Stimulated activated memory B cell treated with anti-CD40 and anti-IgM and Interleukin-4, amounts not matched to agents 10 μg/mL and 1 μg/mL and 100 μg/mL, for 72 hours (primary cell): ENCODE measurements at regions not wholly inside any gene's neighbourhood (a gene's known extent, or its start where the extent isn't known, plus 50 kb on each side); places are given as distances from the start of the nearest gene placed in this dataset.
"Not testable (repeated sequence)": the region's sequence is repeated elsewhere in the genome, so short reads cannot be mapped to it uniquely, and the experiment has no call there.

ENCODE experiments used
- ATAC-seq: fragments of 150-1000 bp; cut with Tn5 transposase; 2 replicates; pipeline ENCODE4 v1.10.0; 2021
- H3K27ac Mint-ChIP-seq: one replicate; pipeline ENCODE4 v1.8.0; 2022; ENCODE audit warnings: mild to moderate bottlenecking, mixed read lengths
- H3K27me3 Mint-ChIP-seq: one replicate; pipeline ENCODE4 v1.8.0; 2022; ENCODE audit warnings: mixed read lengths
- H3K36me3 Mint-ChIP-seq: one replicate; pipeline ENCODE4 v1.8.0; 2022; ENCODE audit warnings: mixed read lengths
- H3K4me1 Mint-ChIP-seq: one replicate; pipeline ENCODE4 v1.8.0; 2022; ENCODE audit warnings: mixed read lengths
- H3K4me3 Mint-ChIP-seq: one replicate; pipeline ENCODE4 v1.8.0; 2022; ENCODE audit warnings: mild to moderate bottlenecking, moderate library complexity, mixed read lengths
- H3K9me3 Mint-ChIP-seq: one replicate; pipeline ENCODE4 v1.8.0; 2022; ENCODE audit warnings: mixed read lengths

- Mint-ChIP-seq H3K9me3 (no peaks in the 10 kb centered on the region), H3K4me3 (no peak overlapping the region), H3K27ac (no peak overlapping the region), H3K36me3 (no peaks in the 10 kb centered on the region), H3K4me1 (no peaks in the 10 kb centered on the region), H3K27me3 (no peaks in the 10 kb centered on the region)
- ATAC-seq, result no peak
These were observed 198.7 kb downstream of the KCNJ2 start for GRCh38 chr17:70368011-70368410.

- Mint-ChIP-seq H3K36me3 (no peaks in the 10 kb centered on the region), H3K4me1 (no peaks in the 10 kb centered on the region), H3K27ac (no peak overlapping the region), H3K4me3 (no peak overlapping the region), H3K9me3 (peaks cover 4% of the 10 kb centered on the region), H3K27me3 (no peaks in the 10 kb centered on the region)
- ATAC-seq, result no peak
These were observed 200.1 kb downstream of the KCNJ2 start for GRCh38 chr17:70369391-70369790.

- no peaks in the 10 kb centered on the region for H3K27me3 Mint-ChIP-seq
- H3K27ac Mint-ChIP-seq, result no peak overlapping the region
- peaks cover 4% of the 10 kb centered on the region for H3K9me3 Mint-ChIP-seq
- no peaks in the 10 kb centered on the region for H3K36me3 Mint-ChIP-seq
- no peaks in the 10 kb centered on the region for H3K4me1 Mint-ChIP-seq
- H3K4me3 Mint-ChIP-seq, result no peak overlapping the region
- ATAC-seq, result no peak
These were observed 201.5 kb downstream of the KCNJ2 start for GRCh38 chr17:70370816-70371215.

GRCh38 chr17:70373369-70373768 is 204.0 kb downstream of the KCNJ2 start:
- no peaks in the 10 kb centered on the region for H3K36me3 Mint-ChIP-seq
- H3K4me1 Mint-ChIP-seq, result no peaks in the 10 kb centered on the region
- no peak overlapping the region for H3K27ac Mint-ChIP-seq
- H3K4me3 Mint-ChIP-seq, result no peak overlapping the region
- no peak for ATAC-seq
- H3K27me3 Mint-ChIP-seq, result no peaks in the 10 kb centered on the region
- H3K9me3 Mint-ChIP-seq, result peaks cover 4% of the 10 kb centered on the region

- Mint-ChIP-seq H3K36me3 (no peaks in the 10 kb centered on the region), H3K27ac (no peak overlapping the region), H3K9me3 (peaks cover 4% of the 10 kb centered on the region), H3K27me3 (no peaks in the 10 kb centered on the region), H3K4me1 (no peaks in the 10 kb centered on the region), H3K4me3 (no peak overlapping the region)
- no peak for ATAC-seq
These were observed 205.2 kb downstream of the KCNJ2 start for GRCh38 chr17:70374496-70374895.

GRCh38 chr17:70375406-70375805 is 206.1 kb downstream of the KCNJ2 start:
- Mint-ChIP-seq H3K36me3 (no peaks in the 10 kb centered on the region), H3K27me3 (no peaks in the 10 kb centered on the region), H3K4me3 (no peak overlapping the region), H3K27ac (no peak overlapping the region), H3K9me3 (peaks cover 4% of the 10 kb centered on the region), H3K4me1 (no peaks in the 10 kb centered on the region)
- no peak for ATAC-seq

GRCh38 chr17:70375813-70376770 is 206.8 kb downstream of the KCNJ2 start:
- peaks cover 4% of the 10 kb centered on the region for H3K9me3 Mint-ChIP-seq
- H3K27ac Mint-ChIP-seq, result no peak overlapping the region
- H3K36me3 Mint-ChIP-seq, result no peaks in the 10 kb centered on the region
- no peaks in the 10 kb centered on the region for H3K27me3 Mint-ChIP-seq
- no peak overlapping the region for H3K4me3 Mint-ChIP-seq
- no peak for ATAC-seq
- H3K4me1 Mint-ChIP-seq, result no peaks in the 10 kb centered on the region

- no peaks in the 10 kb centered on the region for H3K27me3 Mint-ChIP-seq
- no peak for ATAC-seq
- H3K4me1 Mint-ChIP-seq, result no peaks in the 10 kb centered on the region
- peaks cover 4% of the 10 kb centered on the region for H3K9me3 Mint-ChIP-seq
- H3K36me3 Mint-ChIP-seq, result no peaks in the 10 kb centered on the region
- H3K27ac Mint-ChIP-seq, result no peak overlapping the region
- no peak overlapping the region for H3K4me3 Mint-ChIP-seq
These were observed 208.3 kb downstream of the KCNJ2 start for GRCh38 chr17:70377654-70378053.

GRCh38 chr17:70378076-70378475 is 208.7 kb downstream of the KCNJ2 start:
- Mint-ChIP-seq H3K4me1 (no peaks in the 10 kb centered on the region), H3K36me3 (no peaks in the 10 kb centered on the region), H3K27me3 (no peaks in the 10 kb centered on the region), H3K4me3 (no peak overlapping the region), H3K9me3 (peaks cover 4% of the 10 kb centered on the region), H3K27ac (no peak overlapping the region)
- ATAC-seq, result no peak

- no peaks in the 10 kb centered on the region for H3K4me1 Mint-ChIP-seq
- H3K27ac Mint-ChIP-seq, result no peak overlapping the region
- no peak for ATAC-seq
- no peaks in the 10 kb centered on the region for H3K36me3 Mint-ChIP-seq
- H3K9me3 Mint-ChIP-seq, result no peaks in the 10 kb centered on the region
- no peak overlapping the region for H3K4me3 Mint-ChIP-seq
- H3K27me3 Mint-ChIP-seq, result no peaks in the 10 kb centered on the region
These were observed 210.6 kb downstream of the KCNJ2 start for GRCh38 chr17:70379945-70380344.

GRCh38 chr17:70381916-70382315 is 212.6 kb downstream of the KCNJ2 start:
- ATAC-seq, H3K27ac Mint-ChIP-seq, H3K9me3 Mint-ChIP-seq, H3K4me1 Mint-ChIP-seq, H3K27me3 Mint-ChIP-seq, H3K4me3 Mint-ChIP-seq, H3K36me3 Mint-ChIP-seq: not testable (repeated sequence)

- peaks cover 3% of the 10 kb centered on the region for H3K9me3 Mint-ChIP-seq
- no peaks in the 10 kb centered on the region for H3K36me3 Mint-ChIP-seq
- no peaks in the 10 kb centered on the region for H3K27me3 Mint-ChIP-seq
- no peaks in the 10 kb centered on the region for H3K4me1 Mint-ChIP-seq
- H3K27ac Mint-ChIP-seq, result no peak overlapping the region
- ATAC-seq, result no peak
- H3K4me3 Mint-ChIP-seq, result no peak overlapping the region
These were observed 219.0 kb downstream of the KCNJ2 start for GRCh38 chr17:70388326-70388725.

GRCh38 chr17:70389232-70389757 is 220.0 kb downstream of the KCNJ2 start:
- H3K27ac Mint-ChIP-seq, result not testable (repeated sequence)

GRCh38 chr17:70390049-70390448 is 220.7 kb downstream of the KCNJ2 start:
- Mint-ChIP-seq H3K9me3 (peaks cover 3% of the 10 kb centered on the region), H3K27ac (no peak overlapping the region), H3K27me3 (no peaks in the 10 kb centered on the region), H3K4me3 (no peak overlapping the region), H3K36me3 (no peaks in the 10 kb centered on the region), H3K4me1 (no peaks in the 10 kb centered on the region)
- ATAC-seq, result no peak

More at GRCh38 chr17:70389232-70389757, 220.0 kb downstream of the KCNJ2 start:
- not testable (repeated sequence) for ATAC-seq, H3K27me3 Mint-ChIP-seq, H3K9me3 Mint-ChIP-seq, H3K4me1 Mint-ChIP-seq, H3K4me3 Mint-ChIP-seq, H3K36me3 Mint-ChIP-seq

GRCh38 chr17:70394473-70395232 is 225.3 kb downstream of the KCNJ2 start:
- ATAC-seq, result no peak
- no peaks in the 10 kb centered on the region for H3K4me1 Mint-ChIP-seq
- H3K4me3 Mint-ChIP-seq, result no peak overlapping the region
- no peaks in the 10 kb centered on the region for H3K27me3 Mint-ChIP-seq
- no peak overlapping the region for H3K27ac Mint-ChIP-seq
- H3K9me3 Mint-ChIP-seq, result peaks cover 4% of the 10 kb centered on the region
- H3K36me3 Mint-ChIP-seq, result no peaks in the 10 kb centered on the region
